GM10266 (cell line): ENCODE measurements at regions not wholly inside any gene's neighbourhood (a gene's known extent, or its start where the extent isn't known, plus 50 kb on each side); places are given as distances from the start of the nearest gene placed in this dataset.

Source experiments
- DNase-seq: peaks from one replicate; pipeline ENCODE4 v3.0.0; 2012; ENCODE audit errors: extremely low spot score
- TF ChIP-seq, protein P1 (sequence below): IDR thresholded peaks from 2 replicates; pipeline ENCODE4 v1.5.1; 2012; ENCODE audit warnings: mild to moderate bottlenecking, low read depth; ENCODE audit not compliant: control insufficient read depth, insufficient read depth; ENCODE audit errors: missing control alignments

DNA sequence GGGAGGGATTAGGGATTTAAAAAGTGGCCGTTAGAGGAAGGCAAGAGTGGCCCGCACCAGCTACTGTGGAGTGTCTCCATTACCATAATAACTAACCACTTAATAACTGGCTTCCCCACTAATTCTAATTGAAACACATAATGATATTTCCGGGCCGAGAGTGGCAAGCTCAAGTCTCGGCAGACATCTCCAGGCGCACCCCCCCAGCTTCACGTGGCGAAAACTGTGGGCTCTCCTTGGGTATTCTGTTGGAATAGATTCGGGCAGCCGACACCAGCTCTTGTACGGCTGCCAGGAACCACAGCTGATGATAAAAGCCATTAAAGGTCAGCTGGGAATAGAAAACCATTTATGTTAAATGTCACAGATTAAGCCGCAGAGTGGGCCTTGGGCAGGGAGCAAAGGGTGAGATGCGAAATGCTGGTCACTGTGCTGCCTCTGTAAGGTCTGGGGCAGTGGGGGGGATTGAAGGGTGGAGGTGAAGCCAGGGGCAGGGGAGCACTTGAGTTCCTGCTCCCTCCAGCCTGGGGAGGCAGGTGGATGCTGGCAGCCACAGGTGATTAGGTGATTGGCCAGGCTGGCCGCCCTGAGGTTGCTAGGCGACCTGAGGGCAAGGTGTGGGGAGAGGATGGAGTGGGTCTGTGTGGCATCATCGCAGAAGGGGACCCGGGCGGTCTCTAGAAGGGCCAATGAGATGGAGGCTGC is 115.6 kb upstream of the SDK2 start:
- no peak for DNase-seq
- TF ChIP-seq, protein P1, sequence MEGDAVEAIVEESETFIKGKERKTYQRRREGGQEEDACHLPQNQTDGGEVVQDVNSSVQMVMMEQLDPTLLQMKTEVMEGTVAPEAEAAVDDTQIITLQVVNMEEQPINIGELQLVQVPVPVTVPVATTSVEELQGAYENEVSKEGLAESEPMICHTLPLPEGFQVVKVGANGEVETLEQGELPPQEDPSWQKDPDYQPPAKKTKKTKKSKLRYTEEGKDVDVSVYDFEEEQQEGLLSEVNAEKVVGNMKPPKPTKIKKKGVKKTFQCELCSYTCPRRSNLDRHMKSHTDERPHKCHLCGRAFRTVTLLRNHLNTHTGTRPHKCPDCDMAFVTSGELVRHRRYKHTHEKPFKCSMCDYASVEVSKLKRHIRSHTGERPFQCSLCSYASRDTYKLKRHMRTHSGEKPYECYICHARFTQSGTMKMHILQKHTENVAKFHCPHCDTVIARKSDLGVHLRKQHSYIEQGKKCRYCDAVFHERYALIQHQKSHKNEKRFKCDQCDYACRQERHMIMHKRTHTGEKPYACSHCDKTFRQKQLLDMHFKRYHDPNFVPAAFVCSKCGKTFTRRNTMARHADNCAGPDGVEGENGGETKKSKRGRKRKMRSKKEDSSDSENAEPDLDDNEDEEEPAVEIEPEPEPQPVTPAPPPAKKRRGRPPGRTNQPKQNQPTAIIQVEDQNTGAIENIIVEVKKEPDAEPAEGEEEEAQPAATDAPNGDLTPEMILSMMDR: no peak

DNA sequence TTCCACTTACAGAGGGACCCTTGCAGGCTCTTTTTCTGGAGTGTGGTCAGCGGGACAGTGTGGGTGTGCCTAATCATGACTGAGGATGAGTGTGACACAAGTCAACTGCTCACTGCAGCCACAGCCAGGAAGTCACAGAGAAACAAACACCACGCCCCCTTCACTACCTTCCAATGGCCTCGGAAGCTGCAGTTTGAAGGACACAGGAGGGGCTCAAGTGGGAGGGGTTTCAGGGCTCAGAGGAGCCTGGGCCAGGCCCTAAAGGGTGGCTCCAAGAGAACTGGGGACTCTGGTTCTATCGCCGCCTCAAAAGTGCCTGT is 116.2 kb upstream of the SDK2 start:
- TF ChIP-seq, protein P1: no peak
- DNase-seq: no peak

GRCh38 chr17:73765824-73766563 is 121.7 kb upstream of the SDK2 start:
- DNase-seq: no peak

GRCh38 chr17:73767696-73768095 is 123.5 kb upstream of the SDK2 start:
- no peak for DNase-seq
- TF ChIP-seq, protein P1: no peak

More at GRCh38 chr17:73765824-73766563, 121.7 kb upstream of the SDK2 start:
- TF ChIP-seq, protein P1: no peak

- no peak for DNase-seq
- TF ChIP-seq, protein P1: no peak
Observed at GRCh38 chr17:73768691-73769090, 124.4 kb upstream of the SDK2 start.

DNA sequence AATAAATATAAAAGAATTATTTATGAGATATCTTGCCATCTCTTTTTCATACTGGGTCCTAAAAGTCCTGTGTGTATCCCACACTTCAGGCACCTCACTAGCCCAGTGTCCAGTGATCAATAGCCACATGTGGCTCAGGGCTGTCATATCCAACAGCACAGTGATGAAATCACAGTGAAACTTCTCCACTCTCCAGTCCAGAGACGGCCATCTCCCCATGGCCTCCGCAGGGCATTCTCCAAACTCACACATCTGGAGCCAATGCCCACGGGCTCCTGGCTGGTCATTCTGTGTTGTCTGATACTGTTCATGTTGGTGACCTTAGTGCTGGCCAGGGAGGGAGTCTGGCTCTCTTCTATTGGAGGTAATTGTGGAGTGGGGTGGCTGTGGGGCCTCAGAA is 125.2 kb upstream of the SDK2 start:
- DNase-seq: no peak
- TF ChIP-seq, protein P1: no peak
